Posterior vena cava (tissue), 2 donors: ENCODE measurements at regions not wholly inside any gene's neighbourhood (a gene's known extent, or its start where the extent isn't known, plus 50 kb on each side); places are given as distances from the start of the nearest gene placed in this dataset.
"Not testable (repeated sequence)": the region's sequence is repeated elsewhere in the genome, so short reads cannot be mapped to it uniquely, and the experiment has no call there.

Experiments used
- DNase-seq: peaks from one replicate; pipeline ENCODE4 v3.0.0-alpha.2; 2020; ENCODE audit warnings: low spot score
- intact Hi-C, 2 donors: fragments of 100-400 bp; cut with DNase I; formaldehyde crosslinking; loops; one replicate each; pipeline versions ENCODE4 v1.14.1 to v1.14.2; 2022 to 2023
- donor health status: DM: yes; HTN: yes; CAD: no.
- donor health status: DM: yes; HTN: yes; CAD: no.

DNA sequence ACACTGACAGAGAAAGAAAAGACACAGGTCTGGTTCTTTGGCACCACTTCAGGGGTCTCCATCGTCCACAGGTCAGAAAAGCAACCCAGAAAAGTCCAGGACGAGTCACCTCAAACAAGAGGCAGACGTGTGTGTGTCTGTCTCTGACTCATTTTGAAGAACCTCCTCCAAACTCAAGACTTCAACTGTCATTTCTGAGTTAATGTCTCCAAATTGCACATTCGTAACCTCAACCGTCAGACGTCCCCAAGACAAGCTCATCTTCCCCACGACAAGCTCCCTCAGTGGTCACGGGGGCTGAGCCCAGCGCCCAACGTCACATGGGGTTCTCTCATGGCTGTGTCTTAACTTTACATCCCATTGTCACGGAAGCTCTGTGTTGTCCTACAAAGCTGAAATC, 70.2 kb upstream of the TNK2 start:
- intact Hi-C loops, DNase-seq: not testable (repeated sequence)

DNA sequence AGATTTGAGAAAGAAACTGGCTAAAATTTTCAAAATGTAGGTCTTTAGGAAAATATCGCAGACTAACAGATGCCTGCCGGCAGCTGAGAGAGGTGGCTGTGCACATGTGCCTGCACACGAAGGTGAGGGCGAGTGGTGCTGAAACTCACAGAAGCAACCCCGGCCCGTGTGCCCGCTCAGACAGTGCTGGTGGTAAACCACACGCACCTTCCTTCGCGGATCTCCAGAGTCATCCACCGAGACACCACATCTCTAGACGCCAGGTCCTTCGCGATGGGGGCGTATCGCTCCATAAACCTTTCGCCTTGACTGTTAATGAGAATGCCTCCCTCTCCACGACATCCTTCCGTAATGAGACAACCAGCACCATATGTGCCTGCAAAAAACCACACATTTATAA, 68.5 kb upstream of the TNK2 start:
- intact Hi-C loops, result not testable (repeated sequence)
- peak; percentile 24 for DNase-seq

DNA sequence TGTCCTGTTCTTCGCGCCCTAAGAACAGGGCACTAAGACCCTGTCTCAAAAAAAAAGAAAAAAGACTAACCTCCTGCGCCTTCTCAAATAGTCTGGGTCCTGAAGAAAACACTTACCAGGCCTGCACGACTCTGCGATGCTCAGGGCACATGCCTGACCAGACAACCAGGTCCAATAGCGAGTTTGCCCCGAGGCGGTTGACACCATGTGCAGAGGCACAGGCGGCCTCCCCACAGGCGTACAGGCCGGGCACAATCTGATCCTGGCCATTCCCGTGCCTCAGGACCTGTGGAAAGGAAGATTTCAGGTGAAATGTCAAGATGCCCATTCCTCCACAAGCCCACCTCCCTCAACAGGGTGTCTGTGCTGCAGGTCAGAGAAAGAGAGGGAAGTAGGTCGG, 65.9 kb upstream of the TNK2 start:
- intact Hi-C loops, result not testable (repeated sequence)
- DNase-seq, result peak; percentile 78

DNA sequence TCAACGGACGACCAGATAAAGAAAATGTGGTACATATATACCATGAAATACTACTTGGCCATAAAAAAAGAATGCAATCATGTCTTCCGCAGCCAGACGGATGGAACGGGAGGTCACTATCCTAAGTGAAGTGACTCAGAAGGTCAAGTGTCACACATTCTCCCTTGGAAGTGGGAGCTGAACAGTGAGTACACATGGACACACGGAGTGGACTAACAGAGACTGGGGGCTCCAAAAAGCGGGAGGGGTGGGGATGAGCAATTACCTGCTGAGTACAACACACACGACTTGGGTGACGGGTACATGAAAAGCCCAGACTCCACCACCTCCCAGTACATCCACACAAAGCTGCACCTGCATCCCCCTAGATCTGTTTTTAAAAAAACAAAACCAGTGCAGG, 62.5 kb upstream of the TNK2 start:
- intact Hi-C loops, result not testable (repeated sequence)
- DNase-seq, result peak; percentile 64

DNA sequence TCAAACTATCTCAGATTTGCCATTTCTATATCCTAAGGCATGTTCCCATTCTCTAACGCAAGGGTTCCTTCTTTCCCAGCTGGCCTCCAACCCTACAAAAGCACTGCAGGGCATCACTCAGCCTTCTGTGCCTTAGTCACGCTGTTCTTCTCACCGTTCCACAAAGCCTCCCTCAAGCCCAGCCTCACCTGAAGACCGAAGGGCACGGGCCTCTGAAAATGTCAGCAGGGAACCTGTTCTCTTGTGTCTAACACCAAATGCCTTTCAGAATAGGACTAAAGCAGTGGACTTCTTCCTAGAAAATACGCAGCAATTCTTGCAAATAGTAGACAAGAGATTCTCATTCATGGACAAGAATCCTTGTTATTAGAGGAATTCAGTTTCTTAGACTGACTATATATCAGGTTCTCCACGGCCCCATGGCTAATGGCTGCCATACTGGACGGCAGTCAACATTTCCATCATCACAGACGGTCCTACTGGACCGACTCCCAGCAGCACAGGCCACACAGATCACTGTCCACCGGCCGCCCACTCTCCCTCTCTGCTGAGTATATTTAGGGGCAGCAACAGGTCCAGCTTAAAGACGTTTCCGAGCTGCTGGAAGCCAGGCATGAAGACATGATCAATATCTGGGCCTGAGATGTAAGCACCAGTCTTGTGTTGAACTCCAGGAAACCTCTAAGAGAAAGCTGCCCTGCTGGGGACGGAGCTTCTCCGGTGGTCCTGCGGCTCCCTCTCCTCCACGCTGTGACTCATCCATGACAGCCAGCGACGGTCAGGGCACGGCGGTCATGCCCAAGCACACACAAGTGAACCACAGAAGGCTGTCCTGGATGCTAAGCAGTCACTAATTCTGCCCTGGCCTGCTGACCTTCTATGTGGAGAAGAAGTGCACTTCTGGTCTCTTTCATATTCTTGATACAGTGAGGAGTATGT, 61.8 kb upstream of the TNK2 start:
- peak; percentile 81 for DNase-seq
- intact Hi-C loops, result not testable (repeated sequence)

DNA sequence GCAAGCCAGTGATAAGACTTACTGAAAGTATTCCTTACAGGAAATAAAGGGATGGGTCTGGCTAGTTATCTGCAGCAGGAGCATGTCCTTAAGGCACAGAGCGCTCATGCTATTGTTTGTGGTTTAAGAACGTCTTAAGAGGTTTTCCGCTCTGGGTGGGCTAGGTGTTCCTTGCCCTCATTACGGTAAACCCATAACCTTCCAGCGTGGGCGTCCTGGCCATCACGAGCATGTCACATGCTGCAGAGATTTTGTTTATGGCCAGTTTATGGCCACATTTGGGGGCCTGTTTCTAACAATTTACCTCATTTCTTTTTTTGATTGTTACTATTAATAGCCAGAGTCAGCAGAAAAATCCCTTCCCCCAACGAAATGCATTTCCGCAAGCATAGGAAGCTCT, 61.0 kb upstream of the TNK2 start:
- intact Hi-C loops, result not testable (repeated sequence)
- DNase-seq, result peak; percentile 53

DNA sequence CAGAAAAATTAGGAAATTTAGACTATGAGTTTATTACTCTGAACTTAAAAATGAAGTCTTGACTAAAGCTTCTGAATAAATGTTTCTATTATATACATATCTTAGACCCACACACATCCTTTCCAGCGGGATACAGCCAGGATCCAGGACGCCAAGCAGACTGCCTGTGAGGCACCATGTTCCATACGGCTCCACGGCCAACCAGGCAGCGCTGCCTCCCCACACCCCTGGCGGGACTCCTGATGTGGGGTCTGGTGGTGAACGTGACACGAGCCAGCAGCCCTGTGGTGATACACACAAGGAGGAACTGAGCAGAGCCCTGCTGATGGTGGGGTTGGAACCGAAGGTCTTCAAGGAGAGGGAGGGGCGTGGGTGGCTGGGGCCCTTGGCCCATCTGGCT, 59.8 kb upstream of the TNK2 start:
- intact Hi-C loops, result not testable (repeated sequence)
- DNase-seq, result peak; percentile 71

DNA sequence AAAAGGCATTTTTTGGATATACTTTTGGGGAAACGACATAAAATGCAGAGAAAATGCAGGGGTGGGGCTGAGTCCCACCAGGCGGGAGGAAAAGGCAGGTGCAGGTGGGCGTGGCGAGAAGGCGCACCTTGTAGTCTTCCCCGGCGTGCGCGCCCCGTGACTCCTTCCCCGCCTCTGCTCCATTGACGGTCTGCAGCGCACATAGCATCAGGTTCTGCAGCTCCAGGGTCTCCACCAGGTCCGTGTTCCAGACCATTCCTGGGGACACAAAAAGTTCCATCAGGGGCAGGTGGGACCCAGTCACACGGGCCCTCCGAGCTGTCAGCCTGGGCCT, 59.0 kb upstream of the TNK2 start:
- intact Hi-C loops, result not testable (repeated sequence)

DNA sequence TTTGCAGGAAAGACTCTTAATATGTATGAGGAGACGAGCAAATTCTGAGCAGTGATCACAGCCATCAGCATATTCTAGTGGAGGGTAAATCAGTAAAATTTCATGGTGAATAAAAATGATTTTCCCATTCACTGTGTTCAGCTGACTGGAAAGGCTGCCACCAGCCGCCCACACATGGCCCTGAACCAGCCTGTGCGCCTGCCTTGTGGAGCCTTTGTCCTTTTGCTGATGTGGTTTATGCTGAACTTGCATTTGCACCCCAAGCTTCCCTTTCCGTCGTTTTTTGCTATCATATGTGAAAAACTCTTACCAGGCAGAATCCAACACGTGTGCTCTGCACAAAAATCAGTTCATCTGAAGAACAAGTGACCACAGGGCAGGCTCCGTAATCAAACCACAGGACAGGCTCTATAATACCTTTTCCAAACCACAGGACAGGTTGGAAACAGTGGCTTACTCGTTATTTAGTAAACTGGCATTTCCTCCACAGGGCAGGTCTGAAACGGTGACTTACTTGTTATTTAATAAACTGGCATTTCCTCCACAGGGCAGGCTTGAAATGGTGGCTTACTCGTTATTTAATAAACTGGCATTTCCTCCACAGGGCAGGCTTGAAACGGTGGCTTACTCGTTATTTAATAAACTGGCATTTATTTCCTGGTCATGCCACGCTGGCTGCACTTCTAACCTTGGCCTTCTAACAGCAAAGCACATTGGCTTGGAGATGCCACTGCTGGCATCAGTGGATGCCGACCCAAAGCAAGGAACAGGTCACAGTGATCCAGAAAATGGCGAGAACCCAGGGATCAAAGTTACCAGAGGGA, 58.4 kb upstream of the TNK2 start:
- peak; percentile 37 for DNase-seq
- intact Hi-C loops, result not testable (repeated sequence)

More for the DNA sequence above, 59.0 kb upstream of the TNK2 start:
- DNase-seq, result not testable (repeated sequence)

DNA sequence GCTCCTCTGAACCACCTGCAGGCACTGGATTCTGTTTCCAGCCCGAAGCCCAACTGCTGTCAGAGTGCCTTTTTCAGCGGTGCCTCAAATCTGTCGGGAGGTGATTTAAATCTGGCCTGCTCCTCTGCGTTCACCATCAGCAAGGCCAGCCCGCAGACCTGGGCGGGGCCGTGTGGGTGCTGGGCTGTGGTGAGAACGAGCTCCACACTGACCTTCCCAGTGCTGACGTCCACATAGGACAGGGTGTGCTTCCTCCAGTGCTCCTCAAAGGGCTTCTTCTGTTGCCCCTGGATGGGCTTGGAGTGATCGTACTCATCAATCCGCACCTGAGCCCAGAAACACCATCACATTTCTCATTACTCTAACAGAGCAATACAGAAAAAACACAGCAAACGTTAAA, 56.9 kb upstream of the TNK2 start:
- peak; percentile 22 for DNase-seq
- intact Hi-C loops, result not testable (repeated sequence)

DNA sequence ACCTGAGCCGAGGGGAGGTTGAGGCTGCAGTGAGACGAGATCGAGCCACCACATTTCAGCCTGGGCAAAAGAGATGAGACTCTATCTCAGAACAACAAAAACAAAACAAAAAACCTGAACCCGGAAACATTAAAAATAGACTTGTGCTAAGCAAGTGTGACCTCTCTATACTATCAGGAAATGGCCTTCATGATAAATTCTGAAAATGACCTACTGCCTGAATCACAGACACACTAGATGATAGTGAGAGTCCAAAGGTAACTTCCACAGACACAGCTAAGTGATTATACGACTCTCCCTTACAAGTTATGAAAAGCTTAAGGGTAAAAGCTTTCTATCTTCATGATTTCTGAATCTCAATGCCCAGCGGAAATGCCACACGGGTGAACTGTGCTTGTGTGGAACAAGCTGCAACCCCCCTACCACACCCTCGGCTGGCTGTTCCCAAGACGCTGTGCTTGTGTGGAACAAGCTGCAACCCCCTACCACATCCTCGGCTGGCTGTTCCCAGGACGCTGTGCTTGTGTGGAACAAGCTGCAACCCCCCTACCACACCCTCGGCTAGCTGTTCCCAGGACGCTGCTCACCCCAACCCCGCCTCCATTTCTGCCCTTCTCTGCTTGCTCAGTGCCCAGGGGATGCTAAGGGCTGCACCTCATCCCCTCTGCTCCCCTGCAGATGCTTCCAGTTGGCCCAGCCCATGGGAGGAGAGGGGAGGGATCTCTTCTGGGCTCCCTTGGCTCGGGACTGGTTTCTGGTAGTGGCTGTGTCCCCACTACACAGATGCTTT, 56.2 kb upstream of the TNK2 start:
- peak; percentile 57 for DNase-seq
- intact Hi-C loops, result not testable (repeated sequence)

DNA sequence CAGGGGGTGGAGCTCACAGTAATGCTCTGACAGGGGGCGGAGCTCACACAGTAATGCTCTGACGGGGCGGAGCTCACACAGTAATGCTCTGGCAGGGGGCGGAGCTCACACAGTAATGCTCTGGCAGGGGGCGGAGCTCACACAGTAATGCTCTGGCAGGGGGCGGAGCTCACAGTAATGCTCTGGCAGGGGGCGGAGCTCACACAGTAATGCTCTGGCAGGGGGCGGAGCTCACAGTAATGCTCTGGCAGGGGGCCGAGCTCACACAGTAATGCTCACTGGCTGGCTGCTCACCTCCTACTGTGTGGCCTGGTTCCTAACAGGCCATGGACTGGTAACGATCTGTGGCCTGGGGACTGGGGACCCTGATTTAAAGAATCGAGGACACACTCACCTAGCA, 53.9 kb upstream of the TNK2 start:
- peak; percentile 23 for DNase-seq

DNA sequence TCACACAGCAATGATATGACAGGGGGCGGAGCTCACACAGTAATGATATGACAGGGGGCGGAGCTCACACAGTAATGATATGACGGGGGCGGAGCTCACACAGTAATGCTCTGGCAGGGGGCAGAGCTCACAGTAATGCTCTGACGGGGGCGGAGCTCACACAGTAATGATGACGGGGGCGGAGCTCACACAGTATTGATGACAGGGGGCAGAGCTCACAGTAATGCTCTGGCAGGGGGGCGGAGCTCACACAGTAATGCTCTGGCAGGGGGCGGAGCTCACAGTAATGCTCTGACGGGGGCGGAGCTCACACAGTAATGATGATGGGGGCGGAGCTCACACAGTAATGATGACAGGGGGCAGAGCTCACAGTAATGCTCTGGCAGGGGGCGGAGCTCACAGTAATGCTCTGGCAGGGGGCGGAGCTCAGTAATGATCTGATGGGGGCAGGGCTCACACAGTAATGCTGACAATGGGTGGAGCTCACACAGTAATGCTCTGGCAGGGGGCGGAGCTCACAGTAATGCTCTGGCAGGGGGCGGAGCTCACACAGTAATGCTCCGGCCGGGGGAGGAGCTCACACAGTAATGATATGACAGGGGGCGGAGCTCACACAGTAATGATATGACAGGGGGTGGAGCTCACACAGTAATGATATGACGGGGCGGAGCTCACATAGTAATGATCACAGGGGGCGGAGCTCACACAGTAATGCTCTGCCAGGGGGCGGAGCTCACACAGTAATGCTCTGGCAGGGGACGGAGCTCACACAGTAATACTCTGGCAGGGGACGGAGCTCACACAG, 52.8 kb upstream of the TNK2 start:
- DNase-seq, result peak; percentile 45

More for the DNA sequence above, 53.9 kb upstream of the TNK2 start:
- intact Hi-C loops, result not testable (repeated sequence)

DNA sequence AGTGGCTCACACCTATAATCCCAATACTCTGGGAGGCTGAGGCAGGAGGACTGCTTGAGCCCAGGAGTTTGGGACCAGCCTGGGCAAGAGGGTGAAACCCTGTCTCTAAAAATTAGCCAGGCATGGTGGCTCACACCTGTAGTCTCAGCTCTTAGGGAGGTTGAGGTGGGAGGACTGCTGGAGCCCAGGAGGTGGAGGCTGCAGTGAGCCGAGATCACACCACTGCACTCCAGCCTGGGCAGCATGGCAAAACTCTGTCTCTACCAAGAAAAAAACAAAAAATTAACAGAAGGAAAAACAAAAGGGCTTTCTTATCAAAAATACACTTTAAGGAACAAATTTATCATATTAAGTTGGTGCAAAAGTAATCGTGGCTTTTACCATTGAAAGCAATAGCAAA, 51.8 kb upstream of the TNK2 start:
- intact Hi-C loops, result not testable (repeated sequence)

More for the DNA sequence above, 52.8 kb upstream of the TNK2 start:
- intact Hi-C loops, result not testable (repeated sequence)

DNA sequence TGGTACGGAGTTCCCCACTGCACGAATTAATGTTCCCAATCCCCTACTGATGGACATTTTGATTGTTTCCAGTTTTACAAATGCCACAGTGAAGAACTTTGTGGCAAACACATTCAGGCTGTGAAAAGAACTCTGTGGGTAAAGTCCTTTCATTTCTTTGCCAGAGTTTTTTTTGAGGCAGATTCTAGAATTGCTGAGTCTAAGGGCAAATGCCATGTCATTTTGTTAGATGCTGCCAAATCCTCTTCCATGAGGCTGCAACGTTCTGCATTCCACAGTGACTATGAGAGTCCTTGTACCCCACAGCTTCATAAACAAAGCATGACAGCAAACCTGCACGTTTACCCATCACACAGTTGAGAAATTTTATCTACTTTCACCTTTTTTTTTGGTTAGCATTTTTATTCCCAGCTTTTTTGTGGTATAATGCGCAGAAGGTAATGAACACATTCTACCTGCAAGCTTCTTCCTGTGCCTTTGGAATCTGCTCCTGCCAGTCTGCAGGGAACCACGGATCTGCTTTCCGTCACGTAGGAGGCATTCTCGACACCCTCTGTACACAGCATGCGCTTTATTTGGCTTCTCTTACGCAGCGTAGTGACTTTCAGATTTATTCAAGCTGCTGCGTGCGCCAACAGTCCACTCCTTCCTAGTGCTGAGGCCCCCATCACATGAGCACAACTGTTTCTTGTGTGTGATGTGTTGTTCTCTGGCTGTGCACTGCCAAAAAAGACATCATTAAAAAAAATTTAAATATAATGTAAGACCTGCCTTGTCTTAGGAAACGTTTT, 51.2 kb upstream of the TNK2 start:
- intact Hi-C loops, result not testable (repeated sequence)
- peak; percentile 9 for DNase-seq

More for the DNA sequence above, 51.8 kb upstream of the TNK2 start:
- peak; percentile 25 for DNase-seq

DNA sequence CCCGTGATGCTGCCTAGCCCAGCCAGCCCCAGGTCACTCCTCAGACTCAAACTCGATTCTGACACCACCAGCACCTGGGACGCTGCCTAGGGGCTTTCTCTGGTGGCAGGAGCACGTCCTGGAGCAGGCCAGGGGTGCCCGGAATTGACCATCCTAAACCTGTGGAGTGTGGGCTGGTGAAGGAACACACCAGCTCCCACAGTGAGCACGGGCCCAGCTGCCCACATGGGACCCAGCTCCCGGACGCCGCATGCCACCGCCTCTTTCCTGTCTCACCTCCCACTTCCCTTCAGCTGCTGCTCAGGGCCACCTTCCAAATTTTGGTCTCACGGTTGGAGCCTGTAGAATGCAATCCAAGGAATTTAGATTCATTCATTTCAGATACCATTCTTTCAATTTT, 50.4 kb upstream of the TNK2 start:
- intact Hi-C loops, result not testable (repeated sequence)
- DNase-seq, result peak; percentile 73
